ENCODE measurements at regions not wholly inside any gene's neighbourhood (a gene's known extent, or its start where the extent isn't known, plus 50 kb on each side); places are given as distances from the start of the nearest gene placed in this dataset.

- TF ChIP-seq CREB1 (CRISPR knock-in tag; IDR thresholded peaks at IDR 0.05) (no peak), IRF1 (CRISPR knock-in tag; IDR thresholded peaks at IDR 0.05) (no peak), CTCF (IDR thresholded peaks at IDR 0.05) (no peak), SMAD3 (CRISPR knock-in tag; IDR thresholded peaks at IDR 0.05; ENCODE audit: borderline replicate concordance) (no peak), JUN (CRISPR knock-in tag; IDR thresholded peaks at IDR 0.05) (no peak), AFF4 (CRISPR knock-in tag; IDR thresholded peaks at IDR 0.05; ENCODE audit: borderline replicate concordance) (no peak), NFYB (CRISPR knock-in tag; conservative IDR thresholded peaks at IDR 0.05; ENCODE audit: low read depth) (no peak), ZNF263 (CRISPR knock-in tag; IDR thresholded peaks at IDR 0.05; ENCODE audit: low read depth) (no peak), NR2C2 (CRISPR knock-in tag; IDR thresholded peaks at IDR 0.05) (no peak), RORB (CRISPR knock-in tag; IDR thresholded peaks at IDR 0.05) (no peak), NR3C1 (CRISPR knock-in tag; conservative IDR thresholded peaks at IDR 0.05; ENCODE audit: low read depth) (no peak), ZNF425 (CRISPR knock-in tag; conservative IDR thresholded peaks at IDR 0.05) (no peak)
Observed at GRCh38 chrX:13175056-13175455, 130.6 kb upstream of the FAM9C start.

All from WTC11 (cell line).